ENCODE measurements at regions not wholly inside any gene's neighbourhood (a gene's known extent, or its start where the extent isn't known, plus 50 kb on each side); places are given as distances from the start of the nearest gene placed in this dataset.

DNA sequence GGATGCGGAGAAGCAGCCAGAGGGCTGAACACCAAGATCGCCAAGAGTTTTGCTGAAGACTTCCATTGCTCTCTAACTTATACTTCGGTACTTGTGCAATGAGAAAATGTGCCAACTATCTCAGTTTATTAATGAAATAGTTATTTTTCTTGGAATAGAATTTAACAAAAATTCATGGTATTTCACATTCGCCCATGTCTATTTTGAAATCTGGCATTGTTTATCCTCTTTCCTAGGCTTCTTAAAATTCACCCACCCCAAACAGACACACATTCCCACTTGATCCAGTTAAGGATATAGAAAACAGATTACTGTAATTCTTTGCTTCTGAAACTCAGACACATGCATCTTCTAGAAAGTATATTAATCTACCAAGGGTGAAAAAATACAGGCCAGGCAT lies 56.3 kb upstream of the ADAMTS5 start:
- no peak overlapping the region for H3K4me3 ChIP-seq
- H3K4me1 ChIP-seq, result peaks cover 7% of the 10 kb centered on the region
- no peaks in the 10 kb centered on the region for H3K27me3 ChIP-seq (ENCODE audit: low read depth)
- TF ChIP-seq, protein P1, sequence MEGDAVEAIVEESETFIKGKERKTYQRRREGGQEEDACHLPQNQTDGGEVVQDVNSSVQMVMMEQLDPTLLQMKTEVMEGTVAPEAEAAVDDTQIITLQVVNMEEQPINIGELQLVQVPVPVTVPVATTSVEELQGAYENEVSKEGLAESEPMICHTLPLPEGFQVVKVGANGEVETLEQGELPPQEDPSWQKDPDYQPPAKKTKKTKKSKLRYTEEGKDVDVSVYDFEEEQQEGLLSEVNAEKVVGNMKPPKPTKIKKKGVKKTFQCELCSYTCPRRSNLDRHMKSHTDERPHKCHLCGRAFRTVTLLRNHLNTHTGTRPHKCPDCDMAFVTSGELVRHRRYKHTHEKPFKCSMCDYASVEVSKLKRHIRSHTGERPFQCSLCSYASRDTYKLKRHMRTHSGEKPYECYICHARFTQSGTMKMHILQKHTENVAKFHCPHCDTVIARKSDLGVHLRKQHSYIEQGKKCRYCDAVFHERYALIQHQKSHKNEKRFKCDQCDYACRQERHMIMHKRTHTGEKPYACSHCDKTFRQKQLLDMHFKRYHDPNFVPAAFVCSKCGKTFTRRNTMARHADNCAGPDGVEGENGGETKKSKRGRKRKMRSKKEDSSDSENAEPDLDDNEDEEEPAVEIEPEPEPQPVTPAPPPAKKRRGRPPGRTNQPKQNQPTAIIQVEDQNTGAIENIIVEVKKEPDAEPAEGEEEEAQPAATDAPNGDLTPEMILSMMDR (IDR thresholded peaks at IDR 0.05; ENCODE audit: borderline replicate concordance), result no peak
- no peak for DNase-seq
- intact Hi-C loops (cut with micrococcal nuclease), result no loop called here
- no peaks in the 10 kb centered on the region for H3K9me3 ChIP-seq (replicated peaks)
- H3K36me3 ChIP-seq, result no peaks in the 10 kb centered on the region
- H3K27ac ChIP-seq (replicated peaks), result no peak overlapping the region

DNA sequence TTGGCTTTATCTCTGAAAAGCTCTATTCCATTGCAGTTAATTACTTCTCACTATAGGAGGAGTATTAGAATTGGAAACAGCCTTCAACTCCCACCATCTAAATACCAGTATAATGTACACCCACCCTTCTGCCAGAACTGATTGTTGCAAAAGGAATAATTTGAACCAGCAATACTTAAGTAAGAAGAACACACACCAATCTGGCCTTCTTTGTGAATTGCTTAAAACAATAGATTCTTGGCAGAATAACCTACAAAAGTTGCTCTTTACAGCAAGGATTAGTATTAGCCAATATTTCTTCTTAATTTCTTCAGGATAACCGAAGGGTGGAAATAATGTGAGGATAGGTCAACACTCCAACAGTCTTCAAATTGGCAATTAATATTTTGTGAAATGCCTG lies 54.9 kb upstream of the ADAMTS5 start:
- H3K36me3 ChIP-seq, result no peaks in the 10 kb centered on the region
- no peak for DNase-seq
- H3K27me3 ChIP-seq (ENCODE audit: low read depth), result no peaks in the 10 kb centered on the region
- peaks cover 7% of the 10 kb centered on the region for H3K4me1 ChIP-seq
- H3K27ac ChIP-seq (replicated peaks), result no peak overlapping the region
- no peak overlapping the region for H3K4me3 ChIP-seq
- intact Hi-C loops (cut with micrococcal nuclease), result no loop called here
- TF ChIP-seq, protein P1 (IDR thresholded peaks at IDR 0.05; ENCODE audit: borderline replicate concordance), result no peak
- no peaks in the 10 kb centered on the region for H3K9me3 ChIP-seq (replicated peaks)

DNA sequence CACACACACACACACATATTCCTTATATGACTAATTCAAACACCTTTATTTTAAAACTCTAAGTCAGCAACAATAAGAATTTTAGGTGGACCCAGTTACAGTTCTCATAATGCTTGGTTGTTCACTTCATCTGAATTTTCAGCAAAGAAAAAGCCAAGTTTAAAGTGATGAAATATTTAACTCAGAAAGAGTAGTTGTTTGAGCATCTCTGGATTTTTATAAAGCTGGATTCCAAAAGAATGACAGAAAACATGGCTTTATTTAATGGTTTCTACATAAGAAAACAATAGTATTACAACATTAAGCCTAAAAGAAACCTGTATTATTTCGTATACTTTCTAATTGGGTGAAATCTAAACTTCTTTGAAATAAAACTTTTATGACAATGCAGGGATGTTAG lies 54.2 kb upstream of the ADAMTS5 start:
- TF ChIP-seq, protein P1 (IDR thresholded peaks at IDR 0.05; ENCODE audit: borderline replicate concordance), result no peak

GRCh38 chr21:27017246-27017645 lies 50.4 kb upstream of the ADAMTS5 start:
- Histone ChIP-seq H3K36me3 (no peaks in the 10 kb centered on the region), H3K9me3 (replicated peaks) (no peaks in the 10 kb centered on the region), H3K4me1 (peaks cover 2% of the 10 kb centered on the region), H3K27me3 (ENCODE audit: low read depth) (no peaks in the 10 kb centered on the region), H3K4me3 (no peak overlapping the region), H3K27ac (replicated peaks) (no peak overlapping the region)
- no peak for DNase-seq
- intact Hi-C loops (cut with micrococcal nuclease), result no loop called here
- TF ChIP-seq, protein P1 (IDR thresholded peaks at IDR 0.05; ENCODE audit: borderline replicate concordance), result no peak

More for the DNA sequence above, 54.2 kb upstream of the ADAMTS5 start:
- Histone ChIP-seq H3K9me3 (replicated peaks) (no peaks in the 10 kb centered on the region), H3K36me3 (no peaks in the 10 kb centered on the region), H3K4me3 (no peak overlapping the region), H3K27ac (replicated peaks) (no peak overlapping the region), H3K27me3 (ENCODE audit: low read depth) (no peaks in the 10 kb centered on the region), H3K4me1 (peaks cover 7% of the 10 kb centered on the region)
- DNase-seq, result no peak
- intact Hi-C loops (cut with micrococcal nuclease), result no loop called here

All from left ventricle myocardium inferior (tissue), 1 donor.